ENCODE measurements at regions not wholly inside any gene's neighbourhood (a gene's known extent, or its start where the extent isn't known, plus 50 kb on each side); places are given as distances from the start of the nearest gene placed in this dataset.
"Not testable (repeated sequence)": the region's sequence is repeated elsewhere in the genome, so short reads cannot be mapped to it uniquely, and the experiment has no call there.

DNA sequence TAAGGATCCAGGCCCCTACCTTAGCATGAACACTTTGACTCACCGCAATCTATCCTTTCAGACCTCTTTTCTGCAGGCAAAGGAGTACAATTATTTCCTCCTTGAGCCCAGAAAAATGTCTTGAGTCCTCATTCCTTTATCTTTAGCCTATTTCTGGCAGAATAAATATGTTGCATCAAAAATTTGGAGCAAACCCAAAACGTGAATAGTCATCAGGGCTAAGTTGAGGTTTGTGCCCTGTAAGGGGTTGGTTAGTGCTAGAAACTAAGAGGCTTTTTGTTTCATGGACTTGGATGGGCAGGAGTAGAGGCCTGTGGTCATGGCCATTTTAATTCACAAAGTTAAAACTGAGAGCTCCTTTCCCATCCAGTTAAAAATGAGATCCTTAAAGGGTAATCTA, 460.3 kb downstream of the GBA3 start:
- DNase-seq, result no peak

DNA sequence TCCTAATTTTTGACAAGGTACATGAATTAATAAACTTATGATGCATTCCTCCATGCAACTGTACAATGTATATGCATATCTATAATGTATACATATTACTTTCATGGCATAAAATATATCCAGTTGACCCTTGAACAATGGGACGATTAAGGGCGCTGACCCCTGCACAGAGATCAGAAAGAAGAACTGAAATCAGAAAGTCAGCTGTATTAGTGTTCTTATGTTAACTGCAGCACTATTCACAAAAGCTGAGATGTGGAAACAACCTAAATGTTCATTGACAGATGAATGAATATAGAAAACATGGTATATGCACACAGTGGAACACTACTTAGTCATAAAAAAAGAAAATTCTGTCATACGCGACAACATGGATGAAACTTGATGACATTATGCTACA, 457.1 kb downstream of the GBA3 start:
- DNase-seq, result no peak

DNA sequence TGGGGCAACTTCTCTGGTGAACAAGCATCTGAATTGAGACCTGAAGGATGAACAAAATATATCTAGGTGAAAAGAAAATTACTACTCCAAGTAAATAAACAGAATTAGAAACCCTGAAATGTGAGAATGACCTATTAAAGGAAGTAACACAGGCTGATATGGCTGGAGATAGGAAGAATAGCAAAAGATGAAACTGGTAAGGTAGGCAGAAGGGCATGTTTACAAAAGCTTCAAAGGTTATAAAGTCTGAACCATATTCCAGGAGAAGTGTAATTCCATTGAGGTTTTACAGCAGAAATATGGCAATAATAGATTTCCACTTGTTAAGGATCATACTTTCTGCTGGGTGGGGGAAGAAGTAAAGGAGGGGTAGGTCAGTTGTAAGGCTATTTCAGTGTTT, 452.0 kb downstream of the GBA3 start:
- no peak for DNase-seq

DNA sequence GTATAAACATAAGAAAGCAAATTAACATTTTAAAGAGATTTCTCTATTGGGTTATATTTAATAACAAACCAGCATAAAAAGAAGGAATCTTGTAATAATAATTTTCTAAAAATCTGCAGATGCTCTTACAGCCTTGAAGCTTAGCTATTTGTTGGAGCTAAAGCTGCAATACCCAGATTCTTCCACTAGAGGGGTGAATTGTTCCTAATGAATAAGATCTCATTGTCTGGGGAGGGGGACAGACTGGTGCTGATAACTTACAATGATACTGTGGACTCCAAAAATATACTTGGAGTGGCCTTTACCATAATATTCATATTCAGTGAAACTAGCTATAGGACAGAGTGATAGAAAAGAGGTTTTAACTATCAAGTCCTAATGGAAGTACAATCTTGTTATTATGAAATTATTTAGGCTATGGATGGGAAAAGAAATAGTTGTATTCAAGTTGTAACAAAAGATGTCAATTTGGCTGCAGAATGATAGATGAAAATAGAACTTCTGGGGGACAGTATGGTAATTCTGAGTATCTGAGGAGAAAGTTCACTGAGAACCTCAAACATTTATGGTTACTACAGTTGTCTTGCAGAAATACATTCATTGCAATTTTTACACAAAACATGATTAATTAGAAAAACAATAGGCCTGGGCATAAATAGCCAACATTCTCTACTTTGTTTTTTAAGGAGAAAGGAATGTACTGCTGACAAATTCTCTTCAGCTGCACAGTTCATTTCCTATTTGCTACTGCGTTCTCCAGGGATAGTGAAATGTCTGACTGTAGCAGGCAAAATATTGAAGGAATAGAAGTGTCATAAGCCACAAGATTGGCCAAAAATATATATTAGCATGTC, 443.3 kb downstream of the GBA3 start:
- DNase-seq, result no peak

DNA sequence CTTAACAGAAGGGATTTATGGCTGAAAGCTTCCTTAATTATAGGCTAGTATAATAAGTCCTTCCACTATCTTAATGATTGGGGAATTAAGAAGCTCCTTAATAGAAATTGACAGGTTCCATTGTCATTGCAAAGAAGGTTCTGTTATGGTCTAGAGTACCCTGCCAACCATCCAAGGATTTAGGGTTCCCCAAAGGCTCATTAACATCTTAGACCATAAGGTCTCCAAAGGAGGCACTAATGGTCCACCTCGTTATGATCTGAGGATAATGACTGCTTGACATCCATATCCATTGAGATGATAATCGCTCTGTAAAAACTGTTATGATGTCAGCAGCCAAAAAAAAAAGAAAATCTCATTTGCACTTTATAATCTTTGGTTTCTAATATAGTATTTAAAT, 441.6 kb downstream of the GBA3 start:
- DNase-seq, result no peak

DNA sequence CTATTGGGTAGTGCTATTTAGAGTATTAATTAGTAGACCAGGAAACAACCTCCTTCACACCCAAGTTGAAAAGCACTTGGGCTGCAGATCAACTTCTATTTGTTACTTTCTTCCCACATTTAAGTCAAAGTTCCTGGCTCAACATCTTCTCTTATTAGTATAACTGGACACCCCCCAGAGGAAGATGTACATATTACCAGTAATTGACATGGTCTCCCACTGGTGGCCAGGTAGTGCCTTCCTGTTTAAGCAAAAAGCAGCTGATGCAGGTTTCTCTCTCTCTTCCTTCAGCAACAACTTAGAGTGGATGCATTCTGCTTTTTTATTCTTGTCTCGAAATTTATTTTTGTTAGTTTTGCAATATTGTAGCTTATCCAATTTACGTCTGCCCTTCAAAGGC, 438.1 kb downstream of the GBA3 start:
- DNase-seq, result no peak

DNA sequence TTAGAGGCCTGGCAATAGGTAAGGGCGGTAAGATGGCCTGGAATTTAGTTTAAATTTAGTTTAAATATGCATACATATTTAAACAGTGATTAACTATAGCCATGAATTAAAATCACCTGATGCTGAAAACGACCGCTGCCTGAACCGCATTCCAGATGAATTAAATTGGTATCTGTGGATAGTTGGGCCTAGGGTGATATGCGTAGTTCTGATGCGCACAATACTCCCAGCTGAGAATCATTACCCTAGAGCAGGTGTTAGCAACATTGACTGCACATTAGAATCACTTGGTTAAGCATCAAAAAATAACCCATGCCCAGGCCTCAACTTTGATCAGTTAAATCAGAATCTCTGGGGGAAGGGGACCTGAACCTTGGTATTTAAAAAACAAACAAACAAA, 432.4 kb downstream of the GBA3 start:
- DNase-seq, result no peak

DNA sequence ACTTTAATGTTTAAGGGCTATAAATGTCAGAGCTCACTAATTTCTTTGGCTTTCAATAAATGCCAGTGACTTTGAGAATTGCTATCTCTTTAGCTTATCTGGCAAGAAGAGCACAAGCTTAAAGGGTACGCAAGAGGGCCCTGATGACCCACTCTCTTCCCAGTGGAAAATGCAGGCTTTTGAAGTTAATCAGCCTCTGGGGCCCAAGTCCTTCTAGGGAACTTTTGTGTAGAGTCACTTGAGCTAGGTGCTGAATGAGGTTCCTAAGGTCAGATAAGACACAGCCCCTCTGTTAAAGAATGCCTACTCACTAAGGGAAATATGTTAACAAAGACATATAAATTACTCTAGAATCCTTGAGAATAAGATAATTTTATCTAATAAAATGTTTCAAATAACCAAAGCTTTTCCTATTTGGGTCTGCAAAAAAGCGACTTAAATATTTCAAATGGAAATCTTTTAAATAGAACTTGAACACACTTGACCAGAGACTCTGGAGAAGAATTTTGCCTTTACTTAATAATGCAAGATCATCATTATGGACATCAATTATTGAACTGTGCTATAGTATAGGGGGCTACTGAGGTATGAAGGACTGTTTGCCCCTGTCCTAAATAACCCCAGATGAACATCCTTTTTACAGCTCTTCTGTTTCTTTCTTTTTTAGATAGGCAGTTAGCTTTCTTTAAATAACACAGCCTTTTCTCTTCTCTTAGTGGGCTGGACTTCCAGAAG, 430.1 kb downstream of the GBA3 start:
- DNase-seq, result no peak

DNA sequence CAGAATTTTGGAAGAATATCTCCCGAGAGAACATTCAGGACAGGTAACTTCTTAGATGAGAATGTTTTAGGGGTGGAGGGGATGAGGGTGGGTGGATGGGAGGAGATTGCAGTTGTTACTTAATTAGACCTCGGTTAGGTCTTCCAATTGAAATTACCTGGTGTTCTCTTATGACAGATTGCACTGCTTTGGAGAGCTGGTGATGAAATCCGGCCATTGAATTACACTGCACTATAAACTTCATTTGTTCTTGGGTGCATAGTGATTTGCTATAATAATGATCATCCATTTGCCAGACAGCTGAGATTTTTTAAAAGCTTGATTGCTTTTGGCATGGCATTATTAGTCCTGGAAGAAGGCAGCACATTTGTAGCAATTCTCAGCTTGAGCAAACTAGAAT, 427.6 kb downstream of the GBA3 start:
- no peak for DNase-seq

DNA sequence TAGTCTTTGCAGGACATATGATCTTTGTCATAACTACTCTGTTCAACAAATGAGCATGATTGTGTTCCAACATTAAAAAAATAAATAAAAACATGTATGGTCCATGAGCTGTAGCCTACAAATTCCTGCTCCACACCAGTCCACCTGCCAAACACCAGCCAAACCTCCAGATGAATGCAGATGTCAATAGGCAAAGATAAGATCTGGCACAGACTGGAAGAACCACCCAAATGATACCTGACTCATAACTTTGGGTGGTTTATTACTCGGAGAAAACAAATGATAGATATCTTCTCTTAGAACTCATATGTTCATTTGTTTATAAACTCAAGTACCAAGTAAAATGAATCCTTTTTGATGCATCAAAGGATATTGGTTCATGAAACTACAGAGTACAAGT, 425.1 kb downstream of the GBA3 start:
- DNase-seq, result no peak

DNA sequence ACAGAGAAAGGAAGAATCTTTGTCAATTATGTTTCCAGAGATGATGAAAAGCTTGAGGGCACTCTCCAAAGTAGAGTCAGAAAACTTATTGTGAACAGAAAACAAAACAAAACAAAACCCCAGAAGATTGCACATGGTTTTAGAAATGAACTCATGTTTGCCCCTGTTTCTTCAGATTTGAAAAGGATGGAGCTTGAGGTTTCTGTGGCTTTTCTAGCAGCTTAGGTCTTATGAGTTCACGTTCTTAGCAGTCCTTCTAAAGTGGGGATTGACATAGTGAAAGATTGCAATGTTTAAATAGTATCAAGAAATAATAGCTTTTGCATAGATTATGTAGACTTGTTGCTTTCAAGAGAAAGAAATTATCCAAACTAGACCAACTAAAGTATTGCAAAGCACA, 421.8 kb downstream of the GBA3 start:
- no peak for DNase-seq

DNA sequence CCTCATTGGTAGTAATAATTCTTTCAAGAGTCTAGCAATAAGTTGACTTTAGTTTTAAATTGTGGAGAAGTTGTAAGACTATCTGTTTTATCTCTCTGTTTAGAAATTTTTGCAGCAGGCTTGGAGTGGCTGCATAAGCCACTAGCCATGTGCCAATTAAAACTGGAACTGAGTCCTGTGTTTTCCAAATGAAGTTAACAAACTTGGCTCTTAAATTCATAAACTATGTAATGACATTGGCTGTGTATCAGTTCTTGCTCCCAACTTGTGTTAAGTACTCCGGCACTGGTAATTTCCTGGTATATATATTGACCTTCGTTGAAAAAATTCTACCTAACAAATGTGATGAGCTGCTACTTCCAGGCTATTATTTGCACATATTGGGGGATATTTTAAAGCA, 420.4 kb downstream of the GBA3 start:
- no peak for DNase-seq

DNA sequence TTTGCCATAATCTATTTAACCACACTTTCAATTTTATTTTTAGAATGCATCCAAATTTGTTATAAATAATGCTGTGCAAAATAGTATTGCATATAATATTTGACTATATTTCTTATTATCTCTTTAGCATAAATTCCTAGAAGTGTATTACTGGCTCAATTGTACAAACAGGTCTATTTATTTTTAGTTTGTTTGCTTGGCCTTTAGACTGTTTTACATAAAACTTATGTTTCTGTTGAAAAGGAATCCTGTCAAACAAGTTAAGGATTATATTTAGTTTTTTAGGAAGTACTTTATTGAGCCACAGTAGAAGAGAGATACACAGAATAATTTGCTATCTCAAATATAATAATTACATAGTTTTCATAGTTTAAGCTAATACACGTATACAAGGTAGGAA, 413.8 kb downstream of the GBA3 start:
- DNase-seq, result no peak

DNA sequence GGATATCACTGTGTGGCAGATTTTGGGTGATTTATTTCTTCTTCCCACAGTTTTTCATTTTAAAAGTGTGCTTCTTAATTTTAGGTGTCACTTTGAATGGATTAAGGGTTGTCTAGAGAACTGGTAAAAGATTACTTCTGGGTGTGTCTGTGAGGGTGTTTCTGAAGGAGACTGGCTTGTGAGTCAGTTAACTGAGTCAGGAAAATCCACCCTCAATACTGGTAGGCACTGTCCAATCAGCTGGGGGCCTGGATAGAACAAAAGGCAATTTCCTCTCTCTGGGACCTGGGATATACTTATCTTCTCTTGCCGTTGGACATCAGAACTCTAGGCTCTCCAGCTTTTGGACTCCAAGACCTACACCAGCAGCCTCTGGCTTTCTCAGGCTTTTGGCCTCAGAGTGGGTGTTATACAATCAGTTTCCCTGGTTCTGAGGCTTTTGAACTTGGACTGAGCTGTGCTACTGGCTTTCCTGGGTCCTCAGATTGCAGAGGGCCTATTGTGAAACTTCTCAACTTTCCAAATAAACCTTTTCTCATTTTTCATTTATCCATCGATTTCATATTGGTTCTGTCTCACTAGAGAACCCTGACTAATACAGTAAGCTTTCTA, 413.1 kb downstream of the GBA3 start:
- no peak for DNase-seq

DNA sequence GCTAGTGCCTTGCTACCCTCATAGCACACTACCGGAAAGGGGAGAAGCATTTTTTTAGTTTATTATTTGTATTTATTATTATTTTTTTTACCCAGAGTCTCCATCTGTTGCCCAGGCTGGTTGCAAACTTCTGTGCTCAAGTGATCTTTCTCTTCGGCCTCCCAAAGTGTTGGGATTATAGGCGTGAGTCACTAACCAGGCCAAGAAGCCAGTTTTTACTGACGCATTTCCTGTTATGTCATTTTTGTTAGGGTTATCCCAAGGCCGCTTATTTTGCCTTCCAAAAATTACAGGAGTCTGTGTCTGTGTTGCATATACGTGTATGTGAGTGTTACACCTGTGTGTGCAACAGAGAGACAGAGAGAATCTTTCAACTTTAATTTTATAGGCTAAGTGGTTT, 404.5 kb downstream of the GBA3 start:
- no peak for DNase-seq

DNA sequence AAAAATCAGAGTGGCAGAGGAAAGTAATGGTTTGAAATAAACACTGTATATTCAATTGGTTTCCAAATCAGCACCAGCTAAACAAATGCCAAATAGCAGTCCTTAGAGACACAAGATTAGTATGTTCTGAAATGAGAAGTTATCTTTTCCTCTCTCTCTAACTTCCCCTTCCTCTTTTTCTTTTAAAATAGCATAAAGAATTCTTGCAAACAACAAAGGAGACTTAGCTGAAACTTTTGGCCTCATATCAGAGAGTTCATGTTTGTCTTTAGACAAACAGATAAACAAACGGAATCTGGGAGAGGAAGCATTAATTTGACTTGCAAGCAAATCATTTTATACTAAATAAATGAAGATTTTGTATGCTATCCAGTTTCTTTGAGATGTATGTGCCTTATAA, 399.0 kb downstream of the GBA3 start:
- DNase-seq, result no peak

DNA sequence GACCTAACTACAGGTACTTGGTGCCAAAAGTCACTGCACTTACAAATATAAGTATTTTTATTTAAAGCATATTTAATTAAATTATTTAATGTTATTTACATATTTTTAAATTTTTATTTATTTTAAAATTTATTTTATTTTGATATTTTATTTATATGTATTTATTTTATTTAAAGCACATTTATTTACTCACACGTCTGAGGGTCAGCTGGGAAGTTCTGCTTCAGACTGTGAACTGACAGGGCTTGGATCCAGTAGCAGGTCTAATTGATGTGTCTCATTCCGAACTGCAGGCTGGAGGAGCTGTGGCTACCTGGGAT, 392.5 kb downstream of the GBA3 start:
- no peak for DNase-seq

DNA sequence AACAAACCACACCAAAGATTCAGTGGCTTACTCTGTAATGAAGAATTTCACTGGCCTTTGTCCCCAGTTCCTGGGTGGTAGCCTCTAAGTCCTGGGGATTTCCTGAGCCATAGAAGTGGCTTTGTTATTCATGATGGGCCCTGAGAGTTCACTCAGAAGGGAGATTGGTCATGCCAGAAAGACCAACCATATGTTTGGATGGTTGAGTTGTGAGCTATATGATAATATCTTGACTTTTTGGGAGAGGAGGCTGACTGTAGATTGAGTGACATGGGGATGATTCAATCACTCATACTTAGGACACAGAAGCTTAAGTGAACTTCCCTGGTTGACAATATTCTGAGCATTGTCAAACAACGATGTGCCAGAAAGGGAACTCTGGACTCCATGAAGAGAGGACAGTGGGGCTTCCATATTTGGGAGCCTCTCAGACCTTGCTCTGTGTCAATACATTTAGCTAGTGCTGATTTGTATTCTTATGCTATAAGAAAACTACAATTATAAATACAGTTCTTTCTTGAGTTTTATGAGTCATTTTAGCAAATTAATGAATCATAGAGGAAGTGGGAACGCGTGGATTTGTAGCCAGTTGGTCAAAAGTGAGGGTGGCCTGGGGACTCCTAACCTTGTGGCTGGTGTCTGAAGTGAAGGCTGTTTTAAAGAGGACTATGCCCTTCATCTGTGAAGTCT, 392.0 kb downstream of the GBA3 start:
- DNase-seq, result no peak

DNA sequence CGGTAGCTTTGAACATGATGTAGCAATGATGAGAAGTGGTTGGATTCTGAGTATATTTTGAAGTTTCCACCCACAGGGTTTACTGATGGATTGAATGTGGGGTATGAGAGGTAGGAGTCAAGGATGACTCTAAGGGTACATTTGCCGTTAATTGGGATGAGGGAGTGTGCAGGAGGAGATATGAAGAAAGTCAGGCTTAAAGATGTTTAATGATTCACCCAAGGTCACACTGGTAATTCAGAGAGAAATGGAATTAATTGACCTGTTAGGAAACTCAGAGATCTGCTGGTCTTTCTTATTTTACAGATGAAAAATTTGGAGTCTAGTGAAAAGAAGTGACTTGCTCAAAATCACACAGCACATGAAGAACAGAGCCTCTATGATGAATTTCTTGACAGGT, 390.7 kb downstream of the GBA3 start:
- DNase-seq, result no peak

DNA sequence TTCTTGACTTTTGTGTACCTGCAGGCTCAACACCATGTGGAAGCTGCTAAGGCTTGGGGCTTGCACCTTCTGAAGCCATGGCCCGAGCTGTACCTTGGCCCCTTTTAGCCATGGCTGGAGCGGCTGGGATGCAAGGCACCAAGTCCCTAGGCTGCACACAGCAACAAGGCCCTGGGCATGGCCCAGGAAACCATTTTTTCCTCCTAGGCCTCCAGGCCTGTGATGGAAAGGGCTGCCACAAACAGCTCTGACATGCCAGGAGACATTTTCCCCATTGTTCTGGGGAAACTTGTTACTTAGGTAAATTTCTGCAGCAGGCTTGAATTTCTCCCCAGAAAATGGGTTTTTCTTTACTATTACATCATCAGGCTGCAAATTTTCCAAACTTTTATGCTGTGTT, 387.4 kb downstream of the GBA3 start:
- DNase-seq, result not testable (repeated sequence)

DNA sequence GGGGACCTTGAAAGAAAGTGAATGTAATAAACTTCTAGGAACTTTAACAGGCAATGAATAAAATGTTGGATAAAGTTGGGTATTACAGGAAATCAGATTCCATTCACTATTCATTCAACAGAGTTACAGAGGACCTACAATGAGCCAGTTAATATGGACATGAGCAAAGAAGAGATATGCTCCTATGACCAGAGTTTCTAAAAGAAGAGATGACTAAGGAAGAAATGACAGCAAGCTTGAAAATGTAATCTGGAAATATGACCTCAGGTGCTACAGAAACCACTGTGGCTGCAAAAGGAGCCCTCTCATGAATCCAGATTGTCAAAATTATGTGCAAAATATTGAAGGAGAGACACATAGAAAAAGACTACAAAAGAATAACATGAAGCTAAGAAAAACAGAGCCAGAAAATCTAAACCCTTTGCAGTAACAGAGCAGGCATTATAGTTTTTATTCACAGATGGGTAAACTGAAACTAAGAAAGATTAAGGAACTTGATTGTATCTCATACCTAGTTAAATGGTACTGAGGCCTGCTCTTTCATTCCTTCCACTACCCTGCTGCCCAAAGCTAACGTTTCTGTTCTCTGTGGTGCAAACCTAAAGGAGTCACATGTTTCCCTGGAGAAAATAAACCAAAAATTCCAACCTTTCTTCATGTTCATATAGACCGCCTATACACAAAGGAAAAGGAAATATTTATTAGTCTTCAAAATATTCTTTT, 378.3 kb downstream of the GBA3 start:
- no peak for DNase-seq

DNA sequence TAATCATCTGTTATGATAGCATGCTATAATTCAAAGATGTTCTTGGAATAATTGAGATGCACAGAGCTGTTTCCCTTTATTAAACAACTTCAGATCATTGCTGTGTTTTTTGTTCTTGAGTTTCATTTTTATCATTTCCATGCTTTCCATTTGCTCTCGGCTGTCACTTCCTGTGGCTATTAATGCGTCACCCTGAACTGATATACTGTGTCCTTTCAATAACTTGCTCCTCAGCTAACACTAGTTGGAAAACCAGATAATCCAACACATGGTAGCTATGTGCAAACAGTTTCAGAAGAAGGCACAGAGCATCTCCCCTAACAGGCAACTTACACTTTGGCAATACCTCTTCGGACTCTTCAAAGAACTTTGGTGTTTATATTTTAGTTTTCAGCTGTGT, 376.0 kb downstream of the GBA3 start:
- DNase-seq, result no peak

DNA sequence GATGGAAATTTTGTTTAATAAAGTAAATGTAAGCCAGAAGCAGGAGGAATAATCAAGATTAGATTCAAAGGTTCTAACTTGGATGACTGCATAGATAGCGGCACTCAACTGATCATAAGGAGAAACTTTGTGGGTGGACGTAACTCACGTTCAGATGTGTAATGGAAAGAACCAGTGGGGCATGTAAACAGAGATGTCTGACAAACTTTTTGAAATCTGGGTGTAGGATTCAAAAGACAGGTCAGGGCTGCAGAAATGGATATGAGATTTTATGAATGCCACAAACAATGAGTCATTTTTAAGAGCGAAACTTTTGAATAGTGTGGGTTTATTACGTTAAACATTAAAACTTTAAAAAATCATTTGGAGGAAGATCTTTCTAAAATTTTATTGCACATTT, 375.6 kb downstream of the GBA3 start:
- no peak for DNase-seq

Measured in 8988T (cell line).